NB4 (cell line): ENCODE measurements at regions not wholly inside any gene's neighbourhood (a gene's known extent, or its start where the extent isn't known, plus 50 kb on each side); places are given as distances from the start of the nearest gene placed in this dataset.
"Not testable (repeated sequence)": the region's sequence is repeated elsewhere in the genome, so short reads cannot be mapped to it uniquely, and the experiment has no call there.

Experiments used
- DNase-seq: peaks from one replicate; pipeline ENCODE4 v3.0.0; 2010; ENCODE audit warnings: low read depth
- H3K4me3 ChIP-seq: one replicate; pipeline ENCODE4 v1.5.1; 2011; ENCODE audit warnings: mild to moderate bottlenecking, low read depth, low read length, moderate library complexity
- MAX ChIP-seq: IDR thresholded peaks from 2 replicates; pipeline ENCODE4 v1.6.1; 2011; ENCODE audit warnings: low read depth, low read length
- MYC ChIP-seq: IDR thresholded peaks from 2 replicates; pipeline ENCODE4 v1.6.1; 2011; ENCODE audit warnings: low read depth, low read length
- POLR2A ChIP-seq: IDR thresholded peaks from 2 replicates; pipeline ENCODE4 v1.6.1; 2011; ENCODE audit warnings: mild to moderate bottlenecking; ENCODE audit not compliant: insufficient read length; ENCODE audit errors: extremely low read depth
- TF ChIP-seq, protein P1 (sequence below): IDR thresholded peaks from one replicate; pipeline ENCODE4 v1.5.1; 2012; ENCODE audit warnings: low read depth, low read length

GRCh38 chr2:239802185-239802649 is 222.9 kb downstream of the NDUFA10 start:
- no peak overlapping the region for H3K4me3 ChIP-seq
- TF ChIP-seq MAX (no peak), POLR2A (no peak), MYC (no peak)
- TF ChIP-seq, protein P1, sequence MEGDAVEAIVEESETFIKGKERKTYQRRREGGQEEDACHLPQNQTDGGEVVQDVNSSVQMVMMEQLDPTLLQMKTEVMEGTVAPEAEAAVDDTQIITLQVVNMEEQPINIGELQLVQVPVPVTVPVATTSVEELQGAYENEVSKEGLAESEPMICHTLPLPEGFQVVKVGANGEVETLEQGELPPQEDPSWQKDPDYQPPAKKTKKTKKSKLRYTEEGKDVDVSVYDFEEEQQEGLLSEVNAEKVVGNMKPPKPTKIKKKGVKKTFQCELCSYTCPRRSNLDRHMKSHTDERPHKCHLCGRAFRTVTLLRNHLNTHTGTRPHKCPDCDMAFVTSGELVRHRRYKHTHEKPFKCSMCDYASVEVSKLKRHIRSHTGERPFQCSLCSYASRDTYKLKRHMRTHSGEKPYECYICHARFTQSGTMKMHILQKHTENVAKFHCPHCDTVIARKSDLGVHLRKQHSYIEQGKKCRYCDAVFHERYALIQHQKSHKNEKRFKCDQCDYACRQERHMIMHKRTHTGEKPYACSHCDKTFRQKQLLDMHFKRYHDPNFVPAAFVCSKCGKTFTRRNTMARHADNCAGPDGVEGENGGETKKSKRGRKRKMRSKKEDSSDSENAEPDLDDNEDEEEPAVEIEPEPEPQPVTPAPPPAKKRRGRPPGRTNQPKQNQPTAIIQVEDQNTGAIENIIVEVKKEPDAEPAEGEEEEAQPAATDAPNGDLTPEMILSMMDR: no peak
- no peak for DNase-seq

- no peak overlapping the region for H3K4me3 ChIP-seq
- no peak for DNase-seq
- no peak for TF ChIP-seq POLR2A
- TF ChIP-seq MYC: no peak
- TF ChIP-seq, protein P1: no peak
- no peak for TF ChIP-seq MAX
Observed at GRCh38 chr2:239801404-239802184, 223.5 kb downstream of the NDUFA10 start.

DNA sequence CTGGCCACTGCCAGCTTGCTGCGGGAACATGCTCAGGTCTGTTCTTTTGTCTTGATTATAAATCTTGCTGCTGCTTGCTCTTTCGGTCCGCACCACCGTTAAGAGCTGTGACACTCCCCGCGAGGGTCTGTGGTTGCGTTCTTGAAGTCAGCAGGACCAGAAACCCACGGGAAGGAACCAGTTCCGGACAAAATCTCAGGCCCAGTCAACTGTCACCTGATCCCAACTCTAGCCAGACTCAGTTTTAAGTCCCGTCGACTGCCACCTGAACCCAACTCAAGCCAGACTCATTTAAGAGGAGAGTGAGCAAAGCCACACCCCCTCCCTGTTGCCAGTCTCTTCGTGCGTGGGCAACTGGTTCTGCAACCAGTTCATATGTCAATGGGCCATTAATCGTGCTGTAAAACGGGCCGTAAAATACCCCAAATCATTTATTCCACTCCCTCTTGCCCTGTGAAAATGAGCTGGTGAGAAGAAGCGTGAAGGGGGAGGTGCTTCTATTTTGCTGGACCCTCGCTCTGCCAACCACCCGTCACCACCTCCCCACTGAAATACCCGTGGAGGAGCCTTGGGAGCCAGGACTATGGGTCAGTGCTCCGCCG is 224.3 kb downstream of the NDUFA10 start:
- no peak for DNase-seq
- no peak overlapping the region for H3K4me3 ChIP-seq
- TF ChIP-seq MAX: no peak
- no peak for TF ChIP-seq POLR2A
- no peak for TF ChIP-seq MYC
- TF ChIP-seq, protein P1: no peak

DNA sequence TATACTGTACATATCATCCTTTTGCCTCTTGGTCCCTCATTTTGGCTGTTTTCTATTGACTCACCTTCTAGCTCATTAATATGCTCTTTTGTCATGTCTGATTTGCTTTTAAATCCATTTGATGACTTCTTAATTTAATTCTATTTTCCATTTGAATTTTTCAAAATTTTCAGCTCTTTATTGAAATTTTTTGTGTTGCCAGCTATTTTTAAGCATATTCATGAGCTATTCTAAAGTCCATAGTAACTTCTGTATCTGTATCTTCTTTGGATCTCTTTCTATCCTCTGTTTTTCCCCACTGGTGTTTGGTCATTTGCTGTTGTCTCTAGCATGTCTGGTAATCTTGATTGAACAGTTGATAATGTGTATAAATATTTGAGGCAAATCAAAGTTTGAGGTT is 227.8 kb downstream of the NDUFA10 start:
- DNase-seq: no peak
- no peak for TF ChIP-seq MYC

GRCh38 chr2:239795761-239796160 is 229.4 kb downstream of the NDUFA10 start:
- not testable (repeated sequence) for DNase-seq, H3K4me3 ChIP-seq

More for the DNA sequence above, 227.8 kb downstream of the NDUFA10 start:
- H3K4me3 ChIP-seq: no peak overlapping the region

- H3K4me3 ChIP-seq: no peak overlapping the region
- no peak for DNase-seq
- TF ChIP-seq POLR2A (no peak), MAX (no peak), MYC (no peak)
- TF ChIP-seq, protein P1: no peak
Observed at GRCh38 chr2:239793836-239794235, 231.3 kb downstream of the NDUFA10 start.

DNA sequence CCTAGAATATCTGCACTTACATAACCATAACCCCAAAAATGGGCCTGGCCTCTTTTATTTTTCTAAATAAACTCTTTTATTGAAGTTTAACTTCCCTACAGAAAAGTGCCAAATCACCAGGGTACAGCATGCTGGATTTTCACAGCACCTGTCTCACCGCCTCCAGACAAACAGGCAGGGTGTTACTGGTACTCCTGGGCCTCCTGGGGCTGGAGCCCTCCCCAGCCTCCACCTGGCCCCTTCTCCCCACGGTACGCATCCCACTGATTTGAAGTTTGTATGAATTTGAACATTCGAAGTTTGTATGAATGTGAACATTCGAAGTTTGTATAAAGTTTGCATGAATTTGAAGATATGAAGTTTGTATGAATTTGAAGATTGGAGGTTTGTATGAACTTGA is 232.1 kb downstream of the NDUFA10 start:
- no peak for TF ChIP-seq MAX
- H3K4me3 ChIP-seq: no peak overlapping the region
- DNase-seq: no peak
